ENCODE measurements at regions not wholly inside any gene's neighbourhood (a gene's known extent, or its start where the extent isn't known, plus 50 kb on each side); places are given as distances from the start of the nearest gene placed in this dataset.

- DNase-seq: no peak
- no peak for TF ChIP-seq CTCF (IDR thresholded peaks at IDR 0.05)
- intact Hi-C loops (cut with DNase I, micrococcal nuclease): no loop called here
- Histone ChIP-seq H3K9me3 (no peaks in the 10 kb centered on the region), H3K4me1 (ENCODE audit: low read depth) (no peaks in the 10 kb centered on the region), H3K36me3 (ENCODE audit: low read depth) (no peaks in the 10 kb centered on the region), H3K4me3 (no peak overlapping the region)
- no peak for ATAC-seq
Observed at GRCh38 chr4:110897784-110898183, 274.9 kb upstream of the PITX2 start.

- peak; percentile 84 for ATAC-seq
- intact Hi-C loops (cut with DNase I, micrococcal nuclease): no loop called here
- peak in 1 of 3 donors; percentile 19 for DNase-seq
- Histone ChIP-seq H3K4me3 (no peak overlapping the region), H3K36me3 (ENCODE audit: low read depth) (no peaks in the 10 kb centered on the region), H3K9me3 (no peaks in the 10 kb centered on the region), H3K4me1 (ENCODE audit: low read depth) (no peaks in the 10 kb centered on the region)
- TF ChIP-seq CTCF (IDR thresholded peaks at IDR 0.05): no peak
Observed at GRCh38 chr4:110898290-110898689, 275.4 kb upstream of the PITX2 start.

GRCh38 chr4:110900213-110900769, 277.4 kb upstream of the PITX2 start:
- ATAC-seq: no peak
- intact Hi-C loops (cut with DNase I, micrococcal nuclease): no loop called here
- no peak for TF ChIP-seq CTCF (IDR thresholded peaks at IDR 0.05)
- no peak for DNase-seq
- H3K4me3 ChIP-seq: no peak overlapping the region
- no peaks in the 10 kb centered on the region for H3K9me3 ChIP-seq
- no peaks in the 10 kb centered on the region for H3K36me3 ChIP-seq (ENCODE audit: low read depth)
- no peaks in the 10 kb centered on the region for H3K4me1 ChIP-seq (ENCODE audit: low read depth)

GRCh38 chr4:110902500-110902899, 279.6 kb upstream of the PITX2 start:
- no peak for TF ChIP-seq CTCF (IDR thresholded peaks at IDR 0.05)
- no peak overlapping the region for H3K4me3 ChIP-seq
- H3K4me1 ChIP-seq (ENCODE audit: low read depth): no peaks in the 10 kb centered on the region
- ATAC-seq (no peak), DNase-seq (no peak)
- intact Hi-C loops (cut with DNase I, micrococcal nuclease): no loop called here
- no peaks in the 10 kb centered on the region for H3K36me3 ChIP-seq (ENCODE audit: low read depth)
- H3K9me3 ChIP-seq: no peaks in the 10 kb centered on the region

- ATAC-seq (peak; percentile 92), DNase-seq (no peak)
- H3K4me3 ChIP-seq: no peak overlapping the region
- H3K9me3 ChIP-seq: no peaks in the 10 kb centered on the region
- intact Hi-C loops (cut with DNase I, micrococcal nuclease): no loop called here
- no peaks in the 10 kb centered on the region for H3K36me3 ChIP-seq (ENCODE audit: low read depth)
- H3K4me1 ChIP-seq (ENCODE audit: low read depth): peaks cover 6% of the 10 kb centered on the region
- TF ChIP-seq CTCF (IDR thresholded peaks at IDR 0.05): no peak
Observed at GRCh38 chr4:110904435-110905065, 281.7 kb upstream of the PITX2 start.

Measured in mucosa of descending colon (tissue), 3 donors.